Smooth muscle cell (in vitro differentiated cells): ENCODE measurements at regions not wholly inside any gene's neighbourhood (a gene's known extent, or its start where the extent isn't known, plus 50 kb on each side); places are given as distances from the start of the nearest gene placed in this dataset.

ENCODE experiments used
- DNase-seq: peaks from one replicate; lab custom pipeline; 2025; ENCODE audit not compliant: unreplicated experiment; lab: John Stamatoyannopoulos, UW
- H2AFZ ChIP-seq: fragments of 200-600 bp; sonication (generic); 2 replicates; pipeline ENCODE4 v1.6.0; 2016; ENCODE audit warnings: antibody characterized with exemption, low read depth, mild to moderate bottlenecking
- H3F3A ChIP-seq: fragments of 200-600 bp; sonication (generic); 2 replicates; pipeline ENCODE4 v1.6.0; 2017; ENCODE audit warnings: antibody characterized with exemption, low read depth
- H3K27ac ChIP-seq: fragments of 200-600 bp; sonication (generic); 2 replicates; pipeline ENCODE4 v1.5.1; 2016; ENCODE audit warnings: low read depth, mild to moderate bottlenecking
- H3K27me3 ChIP-seq: fragments of 200-600 bp; sonication (generic); 2 replicates; pipeline ENCODE4 v1.6.1; 2016; ENCODE audit warnings: low read depth, mild to moderate bottlenecking
- H3K36me3 ChIP-seq: fragments of 200-600 bp; sonication (generic); 2 replicates; pipeline ENCODE4 v1.5.1; 2016; ENCODE audit warnings: low read depth
- H3K4me1 ChIP-seq: fragments of 200-600 bp; sonication (generic); 2 replicates; pipeline ENCODE4 v1.5.1; 2016; ENCODE audit warnings: low read depth
- H3K4me2 ChIP-seq: fragments of 200-600 bp; sonication (generic); 2 replicates; pipeline ENCODE4 v1.6.0; 2016; ENCODE audit warnings: mild to moderate bottlenecking
- H3K4me3 ChIP-seq: fragments of 200-600 bp; sonication (generic); 2 replicates; pipeline ENCODE4 v1.5.1; 2016; ENCODE audit warnings: mild to moderate bottlenecking
- H3K79me2 ChIP-seq: fragments of 200-600 bp; sonication (generic); 2 replicates; pipeline ENCODE4 v1.6.0; 2016; ENCODE audit warnings: low read depth, mild to moderate bottlenecking
- H3K9ac ChIP-seq: fragments of 200-600 bp; sonication (generic); 2 replicates; pipeline ENCODE4 v1.6.0; 2016; ENCODE audit warnings: low read depth
- H3K9me3 ChIP-seq: fragments of 200-600 bp; sonication (generic); replicated peaks from 2 replicates; pipeline ENCODE4 v1.5.1; 2016; ENCODE audit warnings: low read depth
- H4K20me1 ChIP-seq: fragments of 200-600 bp; sonication (generic); 2 replicates; pipeline ENCODE4 v1.6.0; 2016; ENCODE audit warnings: low read depth
- WGBS: methylation state at CpG from one replicate; pipeline ENCODE4 v1.1.7; 2016; ENCODE audit warnings: low lambda C conversion rate; 5-methylcytosine and 5-hydroxymethylcytosine counted together
- TF ChIP-seq, protein P1 (sequence below): fragments of 200-600 bp; sonication (generic); IDR thresholded peaks from 2 replicates; pipeline ENCODE4 v1.5.1; 2017; ENCODE audit warnings: borderline replicate concordance, mild to moderate bottlenecking, antibody characterized with exemption; ENCODE audit not compliant: insufficient read depth, poor library complexity, severe bottlenecking

DNA sequence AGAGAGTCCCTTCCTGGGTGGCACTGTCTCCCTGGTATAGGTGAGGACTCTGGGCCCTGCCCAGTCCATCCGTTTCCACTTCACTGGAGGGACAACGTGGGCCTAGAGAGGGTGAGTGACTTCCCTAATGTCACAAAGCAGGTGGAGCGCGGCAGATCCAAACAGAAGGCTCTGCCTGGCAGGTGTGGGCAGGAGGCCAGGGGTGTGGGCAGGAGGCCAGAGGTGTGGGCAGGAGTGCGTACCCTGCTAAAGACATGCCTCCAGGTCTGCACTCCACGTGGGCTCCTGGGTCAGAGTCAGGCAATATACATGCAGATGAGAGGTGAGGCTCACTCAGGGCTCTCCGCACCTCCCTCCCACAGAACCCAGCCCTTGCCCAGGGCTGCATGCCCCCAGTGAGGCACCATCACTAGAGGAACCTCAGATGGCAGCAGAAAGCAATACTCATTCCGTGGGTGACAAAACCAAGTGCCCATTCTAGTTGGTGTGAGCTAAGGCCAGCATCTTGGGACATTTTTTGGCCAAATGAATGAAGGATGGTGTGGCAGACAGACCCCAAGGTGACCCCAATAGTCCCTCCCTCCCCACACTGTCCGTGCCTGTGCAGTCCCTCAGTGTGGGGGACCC lies 271.6 kb upstream of the RTL1 start:
- no peak overlapping the region for H3K4me3 ChIP-seq
- no peak overlapping the region for H2AFZ ChIP-seq
- no peaks in the 10 kb centered on the region for H3F3A ChIP-seq
- peaks cover 3% of the 10 kb centered on the region for H3K4me1 ChIP-seq
- no peak for DNase-seq
- H3K79me2 ChIP-seq = no peaks in the 10 kb centered on the region
- H3K9me3 ChIP-seq = no peaks in the 10 kb centered on the region
- no peak overlapping the region for H3K9ac ChIP-seq
- no peaks in the 10 kb centered on the region for H4K20me1 ChIP-seq
- 94% methylated on average over 9 of the region's 9 CpGs for WGBS
- H3K27ac ChIP-seq = no peak overlapping the region
- H3K36me3 ChIP-seq = no peaks in the 10 kb centered on the region
- no peaks in the 10 kb centered on the region for H3K27me3 ChIP-seq
- TF ChIP-seq, protein P1, sequence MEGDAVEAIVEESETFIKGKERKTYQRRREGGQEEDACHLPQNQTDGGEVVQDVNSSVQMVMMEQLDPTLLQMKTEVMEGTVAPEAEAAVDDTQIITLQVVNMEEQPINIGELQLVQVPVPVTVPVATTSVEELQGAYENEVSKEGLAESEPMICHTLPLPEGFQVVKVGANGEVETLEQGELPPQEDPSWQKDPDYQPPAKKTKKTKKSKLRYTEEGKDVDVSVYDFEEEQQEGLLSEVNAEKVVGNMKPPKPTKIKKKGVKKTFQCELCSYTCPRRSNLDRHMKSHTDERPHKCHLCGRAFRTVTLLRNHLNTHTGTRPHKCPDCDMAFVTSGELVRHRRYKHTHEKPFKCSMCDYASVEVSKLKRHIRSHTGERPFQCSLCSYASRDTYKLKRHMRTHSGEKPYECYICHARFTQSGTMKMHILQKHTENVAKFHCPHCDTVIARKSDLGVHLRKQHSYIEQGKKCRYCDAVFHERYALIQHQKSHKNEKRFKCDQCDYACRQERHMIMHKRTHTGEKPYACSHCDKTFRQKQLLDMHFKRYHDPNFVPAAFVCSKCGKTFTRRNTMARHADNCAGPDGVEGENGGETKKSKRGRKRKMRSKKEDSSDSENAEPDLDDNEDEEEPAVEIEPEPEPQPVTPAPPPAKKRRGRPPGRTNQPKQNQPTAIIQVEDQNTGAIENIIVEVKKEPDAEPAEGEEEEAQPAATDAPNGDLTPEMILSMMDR = no peak
- H3K4me2 ChIP-seq = no peak overlapping the region

DNA sequence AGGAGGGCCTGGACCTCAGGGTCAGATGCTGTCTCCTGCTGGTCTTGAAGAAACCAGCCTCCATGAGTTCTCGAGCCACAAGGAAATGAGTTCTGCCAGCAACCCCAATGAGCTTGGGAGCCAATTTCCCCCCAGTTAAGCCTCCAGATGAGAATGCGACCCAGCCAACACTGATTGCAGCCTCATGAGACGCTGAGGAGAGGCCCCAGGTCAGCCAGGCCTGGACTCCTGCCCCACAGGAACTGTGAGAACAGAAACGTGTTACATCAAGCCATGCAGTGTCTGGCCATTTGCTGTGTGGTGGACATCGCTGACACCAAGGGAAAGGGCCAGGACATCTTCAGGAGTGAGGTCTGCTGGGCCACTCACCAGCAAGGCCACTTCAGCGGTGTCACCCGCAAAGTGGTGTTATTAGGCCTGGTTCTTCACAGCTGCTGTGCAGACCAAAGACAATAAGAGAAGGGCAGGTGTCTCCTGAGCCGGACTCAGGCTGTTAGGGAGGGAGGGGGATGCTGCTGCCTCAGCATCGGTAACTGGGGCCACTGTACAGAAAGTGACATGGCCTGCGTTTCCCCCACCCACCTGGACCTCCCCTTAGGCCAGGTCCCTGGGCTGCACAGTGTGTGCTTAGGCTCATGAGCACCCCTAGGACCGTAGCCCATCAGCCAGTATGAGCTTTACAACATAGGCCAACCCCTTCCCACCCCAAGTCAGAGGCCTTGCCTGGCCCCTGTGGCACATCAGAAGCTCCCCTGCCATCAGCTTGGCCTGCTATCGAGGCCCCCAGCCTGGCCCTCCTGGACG lies 272.4 kb upstream of the RTL1 start:
- Histone ChIP-seq H3K9ac (no peak overlapping the region), H3F3A (no peaks in the 10 kb centered on the region), H3K9me3 (no peaks in the 10 kb centered on the region), H3K4me3 (no peak overlapping the region), H3K27me3 (no peaks in the 10 kb centered on the region), H3K4me1 (peaks cover 3% of the 10 kb centered on the region), H3K36me3 (no peaks in the 10 kb centered on the region), H3K27ac (no peak overlapping the region), H3K79me2 (no peaks in the 10 kb centered on the region), H4K20me1 (no peaks in the 10 kb centered on the region), H2AFZ (no peak overlapping the region), H3K4me2 (no peak overlapping the region)
- TF ChIP-seq, protein P1 = no peak
- DNase-seq = no peak
- WGBS = 94% methylated on average over 12 of the region's 13 CpGs

DNA sequence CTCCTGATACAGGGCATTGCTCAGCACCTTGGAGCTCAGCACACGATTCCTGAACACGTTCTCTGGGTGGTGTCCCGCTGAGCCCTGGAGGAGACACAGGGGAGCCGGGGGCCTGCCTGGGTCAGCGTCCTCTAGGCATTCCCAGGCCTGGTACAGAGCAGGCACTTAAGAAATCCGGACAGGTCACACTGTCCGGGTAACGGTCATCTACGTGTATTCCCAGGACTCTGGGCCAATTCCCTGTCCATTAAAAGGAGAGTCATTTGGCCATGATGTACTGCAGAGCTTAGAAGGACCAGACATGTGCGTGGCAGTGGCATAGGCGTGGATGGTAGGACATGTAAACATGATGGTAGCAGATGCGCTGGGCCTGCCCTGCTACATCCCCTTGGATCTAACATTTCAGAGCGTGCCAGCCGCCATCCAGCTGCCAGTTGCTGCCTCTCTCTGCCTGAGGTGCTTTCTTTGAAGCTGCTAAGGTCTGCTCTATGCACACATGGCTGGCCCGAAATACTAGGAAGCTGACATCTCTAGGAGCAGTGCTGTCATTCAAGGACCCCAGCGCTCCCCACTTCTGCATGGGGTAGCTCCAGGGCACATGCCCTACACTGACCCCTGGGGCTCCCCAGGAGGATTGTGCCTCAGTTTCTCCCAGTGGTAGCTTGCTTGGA lies 273.1 kb upstream of the RTL1 start:
- H3F3A ChIP-seq = no peaks in the 10 kb centered on the region
- H3K27ac ChIP-seq = peak overlapping the region; percentile 72
- no peaks in the 10 kb centered on the region for H3K36me3 ChIP-seq
- peak overlapping the region; percentile 52 for H3K4me2 ChIP-seq
- H2AFZ ChIP-seq = no peak overlapping the region
- TF ChIP-seq, protein P1 = no peak
- DNase-seq = no peak
- no peak overlapping the region for H3K4me3 ChIP-seq
- H3K9me3 ChIP-seq = no peaks in the 10 kb centered on the region
- H3K27me3 ChIP-seq = no peaks in the 10 kb centered on the region
- H4K20me1 ChIP-seq = no peaks in the 10 kb centered on the region
- no peak overlapping the region for H3K9ac ChIP-seq
- H3K79me2 ChIP-seq = no peaks in the 10 kb centered on the region
- WGBS = 92% methylated on average over 16 of the region's 16 CpGs
- H3K4me1 ChIP-seq = peaks cover 3% of the 10 kb centered on the region
